ENCODE measurements at regions not wholly inside any gene's neighbourhood (a gene's known extent, or its start where the extent isn't known, plus 50 kb on each side); places are given as distances from the start of the nearest gene placed in this dataset.

GRCh38 chr3:40855871-40856270, 331.1 kb downstream of the ZNF621 start:
- Histone ChIP-seq H3K27ac (no peak overlapping the region), H3K4me3 (no peak overlapping the region), H3K27me3 (no peaks in the 10 kb centered on the region), H3K9me3 (no peaks in the 10 kb centered on the region), H3K36me3 (ENCODE audit: low read depth, missing control alignments) (no peaks in the 10 kb centered on the region), H3K4me1 (no peaks in the 10 kb centered on the region)
- TF ChIP-seq CTCF (IDR thresholded peaks at IDR 0.05) (no peak), POLR2A (IDR thresholded peaks at IDR 0.05) (no peak)
- WGBS, 2 donors = 78 to 93% methylated on average over 1 of the region's 1 CpG
- DNase-seq = no peak
- intact Hi-C loops (cut with DNase I; ENCODE audit: low total_unique reads) = no loop called here

GRCh38 chr3:40858364-40859115, 333.8 kb downstream of the ZNF621 start:
- Histone ChIP-seq H3K27ac (no peak overlapping the region), H3K4me3 (no peak overlapping the region), H3K36me3 (ENCODE audit: low read depth, missing control alignments) (no peaks in the 10 kb centered on the region), H3K9me3 (no peaks in the 10 kb centered on the region), H3K4me1 (no peaks in the 10 kb centered on the region), H3K27me3 (no peaks in the 10 kb centered on the region)
- no peak for TF ChIP-seq CTCF (IDR thresholded peaks at IDR 0.05)
- no peak for TF ChIP-seq POLR2A (IDR thresholded peaks at IDR 0.05)
- 82 to 84% methylated on average over 7 of the region's 7 CpGs for WGBS, 2 donors
- DNase-seq = no peak
- intact Hi-C loops (cut with DNase I; ENCODE audit: low total_unique reads) = no loop called here

GRCh38 chr3:40862946-40863345, 336.4 kb upstream of the CTNNB1 start:
- peaks cover 22% of the 10 kb centered on the region for H3K4me1 ChIP-seq
- H3K27ac ChIP-seq = no peak overlapping the region
- DNase-seq = no peak
- 94 to 96% methylated on average over 2 of the region's 2 CpGs for WGBS, 2 donors
- TF ChIP-seq POLR2A (IDR thresholded peaks at IDR 0.05) (no peak), CTCF (IDR thresholded peaks at IDR 0.05) (no peak)
- no peaks in the 10 kb centered on the region for H3K27me3 ChIP-seq
- H3K4me3 ChIP-seq = no peak overlapping the region
- H3K36me3 ChIP-seq (ENCODE audit: low read depth, missing control alignments) = no peaks in the 10 kb centered on the region
- no peaks in the 10 kb centered on the region for H3K9me3 ChIP-seq
- intact Hi-C loops (cut with DNase I; ENCODE audit: low total_unique reads) = no loop called here

- no peak for DNase-seq
Observed at GRCh38 chr3:40864146-40864782, 335.0 kb upstream of the CTNNB1 start.

More at GRCh38 chr3:40864146-40864782, 335.0 kb upstream of the CTNNB1 start:
- no peaks in the 10 kb centered on the region for H3K27me3 ChIP-seq
- H3K9me3 ChIP-seq = no peaks in the 10 kb centered on the region
- H3K4me3 ChIP-seq = no peak overlapping the region
- peaks cover 23% of the 10 kb centered on the region for H3K4me1 ChIP-seq
- H3K36me3 ChIP-seq (ENCODE audit: low read depth, missing control alignments) = no peaks in the 10 kb centered on the region
- TF ChIP-seq CTCF (IDR thresholded peaks at IDR 0.05) = no peak
- TF ChIP-seq POLR2A (IDR thresholded peaks at IDR 0.05) = no peak
- 66 to 84% methylated on average over 3 of the region's 3 CpGs for WGBS, 2 donors
- intact Hi-C loops (cut with DNase I; ENCODE audit: low total_unique reads) = no loop called here
- no peak overlapping the region for H3K27ac ChIP-seq

Measured in testis (tissue), 2 donors.